C1 segment of cervical spinal cord (tissue), 14 donors: ENCODE measurements at regions not wholly inside any gene's neighbourhood (a gene's known extent, or its start where the extent isn't known, plus 50 kb on each side); places are given as distances from the start of the nearest gene placed in this dataset.
A peak's percentile ranks its signal among the peaks of the same experiment; 100 is the strongest.

Source experiments
- DNase-seq, 14 donors: peaks; one replicate each; lab custom pipeline; 2025; lab: John Stamatoyannopoulos, UW

DNA sequence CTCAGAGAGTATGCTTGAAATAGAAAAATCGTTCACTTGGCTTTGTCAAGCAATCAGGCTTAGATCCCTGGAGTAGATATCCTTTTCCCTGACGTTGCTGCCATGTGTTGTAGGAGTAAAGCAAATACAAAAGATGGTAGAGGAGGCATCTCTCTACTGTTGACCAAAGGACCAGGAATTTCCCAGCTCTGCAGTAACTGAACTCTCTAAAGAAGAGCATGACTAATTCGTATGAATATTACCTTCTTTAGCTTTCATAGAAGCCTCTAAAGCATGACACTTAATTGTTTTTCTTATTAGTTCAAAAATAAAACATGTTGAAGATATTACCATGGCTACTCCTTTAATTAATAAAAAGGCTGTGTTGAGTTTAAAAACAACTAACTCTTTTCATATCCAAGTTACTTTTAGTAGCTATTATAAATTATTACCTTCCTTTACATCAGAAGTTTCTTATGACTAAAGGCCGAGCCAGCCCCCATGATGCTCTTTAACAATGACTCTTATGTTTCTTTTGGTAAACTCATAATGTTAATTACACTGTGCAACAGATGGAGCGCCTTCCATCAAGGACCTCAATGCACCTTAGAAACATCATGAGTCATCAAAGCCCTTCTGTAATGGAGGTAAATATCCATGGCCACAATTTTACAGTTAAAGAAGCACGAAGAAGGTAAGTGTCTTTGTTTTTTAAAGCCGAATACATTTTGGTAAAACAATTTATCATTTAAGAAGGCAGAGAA is 352.4 kb downstream of the KLF5 start:
- DNase-seq: no peak

DNA sequence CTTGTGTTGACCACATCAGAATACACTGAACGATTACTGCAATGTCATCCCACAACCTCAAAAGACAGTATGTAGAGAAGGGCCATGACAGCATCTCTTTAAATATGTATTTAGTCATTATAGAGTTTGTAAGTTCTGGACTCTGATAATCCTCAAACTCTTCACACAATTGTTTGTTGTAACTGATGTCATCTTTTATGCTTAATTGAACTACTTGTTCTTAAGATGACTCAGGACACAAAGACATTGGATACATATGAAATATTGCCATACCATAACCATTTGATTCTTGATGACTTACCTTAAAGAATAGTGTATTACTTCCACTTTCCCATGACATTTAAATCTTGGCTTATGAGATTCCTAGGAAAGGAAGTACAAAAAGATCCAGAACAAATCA is 347.6 kb downstream of the KLF5 start:
- no peak for DNase-seq

DNA sequence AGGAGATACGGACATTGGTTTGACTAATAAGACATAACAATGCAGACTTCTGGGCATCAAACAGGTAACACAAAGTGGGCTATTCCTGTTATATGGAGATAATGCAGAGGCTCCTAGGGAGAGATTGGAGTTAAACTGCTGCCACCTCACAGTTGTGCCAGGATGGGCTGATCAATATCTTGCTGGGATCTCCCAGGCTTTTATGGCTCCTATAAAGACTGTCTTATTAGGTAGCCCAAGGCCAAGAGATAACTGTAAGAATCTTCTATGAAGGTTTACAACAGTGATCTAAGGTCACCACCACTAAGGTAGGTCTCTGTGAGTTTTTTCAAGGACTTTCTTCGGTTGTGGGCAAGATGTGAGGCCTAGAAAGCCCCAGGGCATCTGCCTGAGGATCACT is 345.8 kb downstream of the KLF5 start:
- DNase-seq: no peak

DNA sequence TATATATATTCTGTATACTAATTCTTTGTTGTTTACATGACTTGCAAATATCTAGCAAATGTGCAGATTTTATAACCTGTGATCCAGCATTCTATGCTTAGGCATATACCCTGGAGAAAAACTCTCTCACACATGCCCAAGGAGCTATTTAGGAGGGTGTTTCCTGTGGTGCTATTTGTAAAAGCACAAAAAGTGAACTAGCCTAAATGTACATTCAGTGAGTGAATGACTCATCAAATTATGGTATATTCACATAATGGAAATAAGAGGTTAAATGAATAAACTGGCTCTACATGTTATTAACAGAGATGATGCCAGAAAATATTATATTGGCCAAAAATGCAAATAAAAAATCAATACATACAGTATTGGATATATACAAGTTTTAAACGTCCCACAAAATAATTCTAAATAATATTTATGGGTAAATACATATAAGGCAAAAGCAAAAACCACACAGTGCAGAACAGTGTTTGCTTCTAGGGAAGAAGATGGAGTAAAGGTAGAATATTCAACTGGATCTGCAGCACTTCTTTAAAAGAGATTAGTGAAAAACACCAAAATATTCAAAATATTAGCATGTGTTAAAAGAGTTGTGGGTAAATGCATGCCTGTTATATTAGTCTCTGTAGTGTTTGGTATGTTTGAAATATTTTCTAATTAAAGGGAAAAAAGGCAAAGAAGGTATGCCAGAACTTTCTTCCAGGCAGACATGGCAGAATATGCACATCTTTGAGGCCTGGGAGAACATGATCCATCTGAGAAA is 344.7 kb downstream of the KLF5 start:
- no peak for DNase-seq

DNA sequence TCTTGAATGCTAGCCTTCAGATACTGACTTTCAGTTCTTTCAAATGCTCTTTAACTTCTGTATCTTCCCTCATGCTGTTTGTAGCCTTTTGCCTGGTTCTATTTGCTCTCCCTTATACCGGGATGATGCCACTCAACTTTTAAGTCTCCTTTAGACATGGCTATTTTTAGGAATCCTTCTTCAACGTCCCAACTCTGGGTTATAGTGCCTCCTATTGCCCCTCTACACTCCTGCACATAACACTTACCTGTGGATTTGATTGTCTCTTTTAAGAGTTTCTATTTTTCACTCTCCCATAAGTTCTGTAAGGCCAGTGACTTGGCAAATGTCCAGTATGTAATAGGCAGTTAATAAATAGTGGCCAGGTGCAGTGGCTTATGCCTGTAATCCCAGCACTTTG is 343.0 kb downstream of the KLF5 start:
- no peak for DNase-seq

DNA sequence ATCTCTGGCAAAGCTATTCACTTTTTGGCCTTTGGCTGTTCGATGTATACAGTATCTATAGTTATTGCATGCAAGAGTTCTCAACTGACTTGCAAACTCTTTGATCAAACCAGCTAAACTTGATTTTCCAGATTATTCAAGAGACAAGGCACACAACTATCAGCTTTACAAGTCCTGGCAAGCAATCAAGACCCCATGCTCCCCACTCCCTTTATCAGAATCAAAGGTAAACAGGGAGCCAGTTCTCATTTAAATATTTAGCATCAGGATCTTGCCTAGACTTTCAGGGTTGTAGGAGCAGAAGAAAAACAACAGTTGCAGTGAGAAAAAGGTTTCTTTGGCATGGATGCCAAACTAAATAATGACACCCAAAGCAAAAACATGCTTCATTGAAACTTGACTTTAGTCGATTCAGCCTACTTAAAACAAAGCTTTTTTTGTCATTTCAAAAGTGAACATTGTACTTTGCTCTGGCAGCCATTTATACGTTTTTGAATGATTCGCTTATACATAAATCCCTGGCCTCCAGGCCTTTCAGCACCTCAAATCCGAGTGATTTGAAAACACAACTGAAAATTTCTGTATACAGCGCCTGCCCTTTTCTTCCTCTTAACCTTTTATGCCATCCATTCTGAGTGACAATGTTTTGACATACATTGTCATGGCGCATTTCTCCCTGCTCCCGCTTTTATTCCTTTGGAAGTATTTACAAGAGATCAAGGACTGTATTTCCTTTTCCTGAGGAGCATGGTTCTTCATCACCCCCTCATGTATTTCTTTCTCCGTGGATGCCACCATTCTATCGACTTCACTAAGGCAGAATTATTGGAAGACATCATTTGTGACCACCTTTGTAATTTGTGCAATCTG is 340.8 kb downstream of the KLF5 start:
- DNase-seq: no peak

DNA sequence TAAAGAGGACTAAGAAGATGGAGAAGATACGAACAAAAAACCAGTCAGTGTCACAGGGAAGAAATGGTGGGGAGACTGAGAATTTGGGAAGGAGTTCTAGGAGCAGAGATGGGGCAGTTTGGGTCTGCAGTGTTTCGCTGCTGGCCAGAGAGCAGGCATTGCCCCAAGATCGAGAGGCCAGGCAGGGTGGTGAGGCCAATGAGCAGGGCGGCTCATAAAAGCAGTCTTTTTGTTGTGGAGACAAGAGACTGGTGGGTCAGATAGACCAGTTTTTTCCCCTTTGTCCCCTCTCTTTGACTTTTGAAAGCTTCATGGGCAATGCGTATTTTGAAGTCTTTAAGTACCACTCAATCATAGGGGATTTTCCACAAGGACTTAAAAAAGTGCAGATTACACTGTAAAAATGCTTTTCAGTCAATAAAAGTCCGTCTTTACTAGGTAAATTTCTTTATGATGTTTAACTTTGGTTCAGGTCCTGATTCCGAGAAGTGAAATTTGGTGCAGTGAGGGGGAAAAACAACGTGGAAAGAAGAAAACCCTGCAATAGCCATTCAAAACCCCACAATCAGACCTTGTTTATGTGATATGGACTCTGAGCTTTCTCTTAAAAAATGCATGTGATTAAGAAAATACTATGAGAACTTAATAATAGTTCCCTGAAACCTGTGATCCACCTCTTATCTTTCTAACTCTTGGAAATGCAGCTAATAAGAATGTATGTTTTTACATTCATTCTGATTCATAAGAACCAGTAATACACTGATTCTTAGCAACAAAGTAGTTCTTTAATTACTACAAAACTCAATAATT is 338.9 kb downstream of the KLF5 start:
- no peak for DNase-seq

DNA sequence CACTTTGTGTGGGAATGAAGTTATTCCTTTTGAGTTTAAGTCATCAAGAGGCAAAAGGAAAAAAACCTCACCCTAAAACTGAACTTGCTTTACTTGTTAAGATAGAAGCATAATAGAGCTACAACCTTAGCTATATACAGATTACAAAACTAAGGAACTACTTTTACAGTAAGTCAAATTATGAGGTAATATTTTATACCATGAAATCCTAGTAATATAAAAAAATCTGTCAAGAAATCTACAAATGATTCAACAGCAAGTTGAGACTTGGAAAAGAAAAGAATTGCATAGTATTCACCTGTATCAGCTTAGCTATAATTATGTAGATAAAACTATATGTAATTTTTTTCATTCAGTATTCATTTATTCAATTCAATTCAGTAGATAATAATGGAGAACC is 335.3 kb downstream of the KLF5 start:
- no peak for DNase-seq

DNA sequence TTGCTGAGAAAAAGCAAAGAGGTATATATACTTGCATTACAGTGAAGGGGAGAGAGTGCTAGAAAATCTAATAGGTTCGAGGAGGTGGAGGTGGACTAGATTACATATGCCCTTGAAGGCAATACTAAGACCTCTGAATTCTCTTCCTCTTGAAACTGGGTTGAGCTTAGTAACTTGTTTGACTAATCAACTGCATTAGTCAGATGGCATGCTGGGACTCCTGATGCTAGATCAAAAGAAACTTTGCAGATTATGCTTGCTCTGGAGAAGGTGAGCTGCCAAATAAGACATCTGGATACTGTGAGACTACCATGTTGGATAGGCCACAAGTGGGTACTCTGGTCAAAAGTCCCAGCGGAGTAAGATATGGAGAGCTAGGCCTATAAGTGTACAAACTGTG is 331.3 kb downstream of the KLF5 start:
- no peak for DNase-seq

DNA sequence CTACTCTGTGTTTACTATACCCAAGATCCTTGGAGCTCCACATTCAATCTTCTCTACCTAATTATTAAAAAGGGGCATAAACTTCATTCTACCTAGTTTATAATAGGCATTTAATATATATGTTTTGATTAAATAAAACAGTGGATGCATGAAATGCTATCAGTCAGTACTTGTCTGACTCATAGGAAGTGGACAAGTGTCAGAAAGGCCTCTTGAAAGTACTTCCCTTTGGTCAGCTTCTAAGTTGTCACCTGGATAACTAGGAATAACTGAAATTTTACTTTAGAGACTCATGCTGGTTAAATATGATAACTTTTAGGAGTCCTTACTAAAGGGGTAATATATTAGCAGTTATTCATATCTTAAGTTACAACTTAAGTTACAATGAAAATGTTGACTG is 329.8 kb downstream of the KLF5 start:
- DNase-seq: no peak

DNA sequence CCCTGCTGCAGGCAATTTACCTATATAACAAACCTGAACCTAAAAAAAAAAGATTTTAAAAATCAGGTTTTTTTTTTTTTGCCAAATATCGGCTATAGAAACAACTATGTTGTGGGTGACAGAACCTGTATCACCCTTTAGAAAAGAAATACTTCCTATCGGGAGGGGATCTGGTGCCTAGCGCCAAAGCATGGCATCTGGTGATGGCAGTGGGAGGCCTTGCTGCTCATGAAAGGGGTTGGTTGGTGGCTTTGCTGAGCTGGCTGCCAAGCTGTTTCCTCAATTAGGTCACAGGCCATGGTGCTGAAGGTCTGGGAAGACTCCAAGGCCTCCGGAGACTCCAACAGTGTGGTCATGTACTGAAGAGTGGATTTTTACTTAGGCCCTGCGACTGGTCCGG is 328.5 kb downstream of the KLF5 start:
- DNase-seq: peak in 1 of 14 donors; percentile 25

DNA sequence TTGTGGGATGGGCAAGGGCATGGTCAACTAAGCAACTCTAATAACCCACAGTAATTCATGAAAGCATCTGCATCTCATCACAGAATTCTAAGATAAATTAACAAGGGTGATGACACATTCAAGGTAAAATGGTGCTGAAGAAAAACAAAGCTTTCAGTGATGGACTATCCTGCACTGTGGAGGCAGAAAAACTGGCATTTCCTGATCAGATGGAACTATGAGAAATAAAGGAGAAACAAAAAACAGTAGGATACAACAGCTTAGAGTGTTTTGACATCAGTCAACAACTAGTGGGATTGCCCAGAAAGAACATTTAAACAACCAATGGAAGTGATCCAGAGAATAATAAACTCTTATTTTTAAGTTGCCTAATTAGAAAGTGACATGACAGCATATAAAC is 327.0 kb downstream of the KLF5 start:
- DNase-seq: no peak

DNA sequence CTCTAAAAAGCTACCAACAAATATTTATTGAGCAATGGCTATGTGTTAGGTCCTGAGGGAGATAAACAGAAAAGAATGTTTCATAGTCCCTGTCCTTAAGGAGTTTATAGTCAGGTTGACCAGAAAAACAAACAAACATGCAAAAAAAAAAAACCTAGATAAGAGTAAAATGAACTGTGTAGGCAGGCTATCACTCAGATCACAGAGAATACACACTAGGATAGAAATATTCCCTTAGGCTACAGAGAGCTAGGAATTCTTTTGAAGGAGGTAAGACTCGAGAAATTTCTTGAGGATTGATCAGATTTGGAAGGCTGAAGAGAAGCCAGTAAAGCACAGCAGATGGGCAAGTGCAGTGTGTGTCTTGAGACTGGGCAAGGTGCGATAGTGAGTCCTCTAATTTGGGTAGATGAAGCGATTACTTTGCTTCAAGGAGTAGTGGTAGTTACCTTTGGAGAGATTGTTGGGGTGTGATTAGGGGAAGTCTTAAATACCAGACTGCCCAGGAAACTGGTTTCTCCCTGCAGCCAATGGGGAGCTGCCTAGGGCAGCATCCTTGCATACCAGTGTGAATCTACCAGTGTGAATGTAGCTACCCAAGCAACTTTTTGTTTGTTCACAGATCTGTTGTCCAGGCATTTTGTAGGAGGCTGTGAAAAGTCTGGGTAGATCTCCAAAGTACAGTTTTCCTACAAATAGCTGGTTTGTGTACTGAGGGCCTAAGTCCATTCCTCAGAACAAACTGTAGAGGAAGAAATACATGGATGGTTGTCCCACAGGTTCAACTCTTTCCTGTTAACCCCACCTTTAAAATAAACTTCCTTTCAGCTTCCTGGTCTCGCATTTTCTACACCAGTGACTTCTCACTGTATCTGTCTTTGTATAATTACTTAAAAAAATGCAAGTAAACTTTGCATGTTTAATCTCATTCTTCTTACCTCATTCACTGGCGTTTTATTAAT is 314.1 kb downstream of the KLF5 start:
- DNase-seq: no peak

DNA sequence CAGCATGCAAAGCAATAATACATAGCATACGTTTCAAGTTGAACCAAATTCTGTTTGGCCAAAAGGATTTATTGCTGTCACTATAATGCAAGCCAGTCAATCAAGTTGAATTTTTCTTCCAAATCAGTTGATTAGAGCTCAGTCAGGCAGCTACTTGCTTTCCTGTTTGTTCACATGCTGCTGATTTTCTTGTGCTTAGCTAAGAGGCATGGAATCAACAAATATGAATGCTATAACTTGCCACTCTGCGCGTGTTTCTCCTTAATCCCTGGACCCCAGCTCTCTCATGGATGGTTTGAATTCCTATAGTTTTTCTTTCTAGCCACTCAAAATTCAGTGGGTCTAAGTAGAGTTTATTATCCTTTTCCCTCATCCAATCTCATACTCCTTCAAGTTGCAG is 311.3 kb downstream of the KLF5 start:
- no peak for DNase-seq

DNA sequence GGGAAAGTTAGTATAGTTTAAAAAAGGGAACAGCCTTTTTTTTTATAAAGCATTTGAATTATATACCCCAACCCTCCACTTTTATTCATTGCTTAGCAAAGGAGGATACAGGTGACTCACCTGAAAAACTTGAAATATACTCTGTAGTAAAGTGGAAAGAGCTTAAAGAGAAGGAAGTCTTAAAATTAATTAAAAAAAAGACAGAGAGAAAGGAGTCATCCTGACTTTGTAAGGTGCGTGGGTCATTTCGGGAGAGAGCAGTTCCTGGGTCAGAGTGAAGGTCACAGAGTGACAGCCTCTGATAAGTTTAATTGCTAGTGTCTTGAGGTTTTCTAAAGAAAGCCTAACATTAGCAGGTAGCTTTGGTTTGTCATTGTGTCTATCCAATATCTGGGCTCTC is 310.3 kb downstream of the KLF5 start:
- no peak for DNase-seq

DNA sequence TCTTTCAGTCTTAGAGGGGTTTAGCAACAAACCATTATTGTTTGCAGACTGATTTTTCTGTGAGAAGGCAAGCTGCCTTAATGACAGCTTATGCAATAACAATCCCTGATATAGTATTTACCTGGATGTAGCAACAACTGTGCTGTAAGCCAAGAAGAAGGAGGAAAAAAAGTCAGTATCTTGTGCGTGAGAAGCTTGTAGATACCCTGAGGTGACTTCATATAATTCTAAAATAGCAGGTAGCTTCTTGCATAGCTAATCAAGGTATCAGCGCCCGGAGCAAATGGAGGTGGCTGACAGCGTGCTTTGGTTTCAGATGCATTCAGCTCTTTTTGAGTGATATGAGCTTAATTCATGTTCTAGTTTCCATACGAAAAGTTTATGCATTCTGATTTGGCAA is 309.8 kb downstream of the KLF5 start:
- DNase-seq: no peak

DNA sequence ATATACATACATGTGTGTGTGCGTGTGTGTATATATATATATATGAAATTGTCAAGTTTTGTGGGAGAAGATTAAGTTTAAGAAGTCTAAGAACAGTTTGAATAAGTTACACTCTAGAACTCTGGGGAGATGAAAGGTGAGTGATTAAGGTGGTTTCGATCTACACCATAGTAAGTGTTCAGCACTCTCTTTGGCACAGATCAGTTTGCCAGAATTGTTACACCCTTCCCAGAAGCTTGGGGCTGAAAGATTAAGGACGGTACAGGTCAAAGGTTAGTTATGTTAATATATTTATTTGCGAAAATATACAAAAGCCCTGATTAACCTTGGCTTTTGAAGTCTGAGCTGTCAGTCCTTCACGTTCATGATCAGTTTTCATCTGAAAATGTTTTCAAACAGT is 309.1 kb downstream of the KLF5 start:
- DNase-seq: no peak

DNA sequence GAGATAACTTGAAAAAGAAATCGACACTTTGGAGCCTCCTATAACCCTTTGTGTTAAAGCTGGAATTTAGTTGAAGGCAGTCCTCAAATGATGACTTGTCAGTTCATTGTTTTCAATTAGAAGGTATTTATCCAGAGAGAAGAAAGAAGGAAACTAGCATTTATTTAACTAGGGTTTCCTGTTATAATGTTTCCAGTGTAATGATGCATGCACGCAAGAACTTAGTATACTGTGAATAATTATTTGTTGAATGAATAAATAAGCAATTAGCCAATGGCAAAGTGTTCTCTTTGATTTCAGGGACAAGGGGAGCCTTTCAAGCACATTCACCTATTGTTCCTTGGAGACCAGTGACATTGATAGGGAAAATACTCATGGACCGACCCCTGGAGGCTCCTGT is 307.4 kb downstream of the KLF5 start:
- DNase-seq: no peak

DNA sequence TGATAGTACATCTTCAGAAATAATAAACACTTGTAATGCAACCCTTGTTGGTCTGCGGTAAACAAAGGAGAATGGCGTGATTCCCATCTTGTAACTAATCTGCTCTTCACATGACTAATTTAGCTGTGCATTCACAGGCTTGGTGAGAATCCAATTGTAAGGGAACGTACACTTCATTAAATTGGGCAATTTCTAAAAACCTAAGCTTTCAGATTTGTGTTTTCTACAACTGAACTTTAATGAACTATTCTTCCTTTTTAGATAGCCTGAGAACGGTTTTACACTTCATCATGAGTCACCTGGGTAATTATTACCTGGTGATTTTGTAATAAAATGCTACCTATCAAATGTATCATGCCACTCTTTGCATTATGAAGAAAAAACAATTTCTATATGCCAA is 306.9 kb downstream of the KLF5 start:
- no peak for DNase-seq

DNA sequence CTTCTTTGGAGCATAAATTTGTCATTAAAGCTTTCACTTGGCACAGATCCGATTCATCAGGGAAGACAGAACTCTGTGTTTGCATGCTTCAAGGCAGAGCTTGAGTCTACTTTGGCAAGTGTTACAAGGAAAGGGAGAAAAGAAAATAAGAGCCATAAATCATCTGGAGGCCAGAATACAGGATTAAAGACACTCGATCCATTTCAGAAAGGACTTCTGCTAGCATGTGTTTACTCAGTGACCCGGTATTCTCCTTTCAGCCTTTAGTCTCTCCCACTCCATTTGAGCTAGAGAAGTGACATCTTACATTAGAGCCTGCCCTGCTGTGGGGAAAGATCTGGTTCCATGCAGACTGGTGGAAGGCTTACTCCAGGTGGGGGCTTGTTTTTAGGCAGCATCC is 306.4 kb downstream of the KLF5 start:
- DNase-seq: no peak
